Spinal cord (tissue), 9 donors: ENCODE measurements at regions not wholly inside any gene's neighbourhood (a gene's known extent, or its start where the extent isn't known, plus 50 kb on each side); places are given as distances from the start of the nearest gene placed in this dataset.

Experiments
- DNase-seq, 6 donors: peaks; one replicate each; pipeline versions ENCODE4 v3.0.0 to v3.0.0-alpha.2; 2013 to 2015; ENCODE audit warnings: low spot score in 6 of 6, low read depth in 4 of 6
- H3K27ac ChIP-seq: one replicate; pipeline ENCODE4 v1.5.1; 2013; ENCODE audit warnings: low read depth, low read length, control low read depth
- H3K27me3 ChIP-seq: one replicate; pipeline ENCODE4 v1.6.1; 2013; ENCODE audit warnings: low read length; ENCODE audit not compliant: control insufficient read depth, insufficient read depth
- H3K36me3 ChIP-seq: one replicate; pipeline ENCODE4 v1.6.1; 2013; ENCODE audit warnings: low read length; ENCODE audit not compliant: control insufficient read depth, insufficient read depth
- H3K4me1 ChIP-seq: one replicate; pipeline ENCODE4 v1.6.1; 2013; ENCODE audit warnings: low read length; ENCODE audit not compliant: control insufficient read depth, insufficient read depth
- H3K4me3 ChIP-seq: one replicate; pipeline ENCODE4 v1.5.1; 2013; ENCODE audit warnings: low read depth, low read length, control low read depth
- H3K9me3 ChIP-seq: one replicate; pipeline ENCODE4 v1.6.1; 2013; ENCODE audit warnings: low read length; ENCODE audit not compliant: control insufficient read depth, insufficient read depth
- WGBS: methylation state at CpG from one replicate; pipeline ENCODE4 v1.1.5; 2013; ENCODE audit warnings: missing lambda C conversion rate; ENCODE audit not compliant: insufficient coverage; 5-methylcytosine and 5-hydroxymethylcytosine counted together
- donor health status: healthy.

DNA sequence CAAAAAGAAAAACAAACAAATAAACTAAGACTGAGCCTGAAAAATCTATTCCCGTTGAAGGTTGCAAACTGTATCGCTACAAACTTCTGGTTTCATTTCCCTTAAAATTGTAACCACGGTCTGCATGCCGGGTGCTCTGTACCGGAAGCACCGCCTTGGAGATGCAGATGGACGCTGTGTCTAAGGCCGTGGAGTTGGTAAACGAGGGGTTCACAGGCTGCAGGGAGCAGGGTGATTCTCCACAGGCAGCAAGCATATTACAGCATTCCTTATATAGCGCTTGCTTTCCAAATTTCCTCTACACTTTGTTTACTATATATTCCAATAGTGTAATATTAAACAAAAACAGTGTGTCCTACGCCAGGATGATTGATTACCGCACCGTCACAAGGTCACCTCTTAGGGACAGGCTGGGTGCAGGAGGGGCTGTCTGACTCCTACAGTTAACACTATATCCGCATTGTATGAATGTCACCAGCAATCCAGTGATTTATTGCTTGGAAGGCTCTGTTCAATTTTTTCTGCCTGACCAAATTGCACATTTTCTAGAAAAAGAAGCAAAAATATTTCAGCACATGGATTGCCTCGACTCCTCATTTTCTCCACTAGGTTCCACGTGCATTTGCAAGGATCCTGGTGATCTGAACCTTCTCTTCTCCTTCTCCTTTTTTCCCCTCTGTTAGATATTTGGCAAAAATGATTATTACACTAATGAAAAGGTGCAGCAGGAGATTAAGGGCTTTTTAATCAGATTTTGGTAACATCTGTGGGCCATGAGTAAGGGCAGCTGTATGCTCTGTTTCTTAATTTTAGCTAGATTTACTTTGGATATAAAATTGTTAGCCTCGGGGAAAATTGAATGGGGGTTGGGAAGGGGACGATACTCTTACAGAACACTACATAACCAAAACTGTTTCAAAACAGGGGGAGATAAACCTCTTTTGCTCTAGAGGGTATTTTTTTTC is 325.8 kb upstream of the MGMT start:
- DNase-seq, result no peak
- no peaks in the 10 kb centered on the region for H3K36me3 ChIP-seq
- no peak overlapping the region for H3K4me3 ChIP-seq
- H3K27ac ChIP-seq, result no peak overlapping the region
- no peaks in the 10 kb centered on the region for H3K9me3 ChIP-seq
- H3K27me3 ChIP-seq, result no peaks in the 10 kb centered on the region
- H3K4me1 ChIP-seq, result peaks cover 2% of the 10 kb centered on the region
- WGBS, result 75% methylated on average over 3 of the region's 18 CpGs

DNA sequence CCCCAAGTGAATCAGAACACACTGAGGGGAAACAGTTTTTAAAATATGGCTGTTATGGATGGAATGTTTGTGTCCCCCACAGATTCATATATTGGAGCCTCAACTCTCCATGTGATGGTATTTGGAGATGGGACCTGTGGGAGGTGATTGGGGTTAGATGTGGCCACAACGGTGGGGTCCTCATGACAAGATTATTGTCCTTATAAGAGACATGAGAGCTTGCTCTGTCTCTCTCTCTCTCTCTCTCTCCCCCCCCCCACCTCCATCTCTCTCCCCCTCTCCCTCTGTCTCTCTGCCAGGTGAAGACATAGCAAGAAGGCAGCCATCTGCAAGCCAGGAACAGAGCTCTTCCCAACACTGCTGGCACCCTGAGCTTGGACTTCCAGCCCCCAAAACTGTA is 315.8 kb upstream of the MGMT start:
- Histone ChIP-seq H3K27me3 (no peaks in the 10 kb centered on the region), H3K4me3 (no peak overlapping the region), H3K27ac (no peak overlapping the region), H3K36me3 (no peaks in the 10 kb centered on the region), H3K9me3 (no peaks in the 10 kb centered on the region), H3K4me1 (no peaks in the 10 kb centered on the region)
- no peak for DNase-seq
- no CpG with 5 or more reads among the region's 1 CpG for WGBS

DNA sequence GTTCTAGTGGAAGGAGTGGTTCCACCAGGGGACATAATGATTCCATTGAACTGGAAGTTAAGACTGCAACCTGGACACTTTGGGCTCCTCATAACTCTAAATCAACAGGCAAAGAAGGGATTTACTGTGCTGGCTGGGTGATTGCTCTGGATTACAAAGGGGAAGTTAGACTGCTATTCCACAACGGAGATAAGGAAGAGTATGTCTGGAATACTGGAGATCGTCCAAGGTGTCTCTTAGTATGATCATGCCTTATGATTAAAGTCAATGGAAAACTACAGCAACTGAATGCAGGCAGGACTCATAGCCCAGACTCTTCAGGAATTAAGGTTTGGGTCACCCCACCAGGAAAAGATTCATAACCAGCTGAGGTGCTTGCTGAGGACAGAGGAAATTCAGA is 310.6 kb upstream of the MGMT start:
- no peaks in the 10 kb centered on the region for H3K4me1 ChIP-seq
- H3K27me3 ChIP-seq, result no peaks in the 10 kb centered on the region
- 93% methylated on average over 2 of the region's 2 CpGs for WGBS
- no peak overlapping the region for H3K4me3 ChIP-seq
- no peaks in the 10 kb centered on the region for H3K9me3 ChIP-seq
- DNase-seq, result no peak
- no peaks in the 10 kb centered on the region for H3K36me3 ChIP-seq
- H3K27ac ChIP-seq, result no peak overlapping the region

DNA sequence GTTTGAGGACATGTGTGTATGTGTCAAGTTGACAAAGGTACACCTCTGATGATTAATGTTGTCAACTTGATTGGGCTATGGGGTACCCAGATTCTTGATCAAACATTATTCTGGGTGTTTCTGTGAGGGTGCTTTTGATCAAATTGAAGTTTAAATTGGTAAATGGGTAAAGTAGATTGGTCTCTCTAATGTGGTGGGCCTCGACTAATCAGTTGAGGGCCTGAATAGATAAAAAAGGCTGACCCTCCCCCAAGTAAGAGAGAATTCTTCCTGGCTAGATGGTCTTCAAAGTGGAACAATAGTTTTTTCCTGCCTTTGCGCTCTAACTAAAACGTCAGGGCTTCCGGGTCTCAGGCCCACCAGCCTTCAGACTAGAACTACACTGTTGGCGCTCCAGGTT is 309.9 kb upstream of the MGMT start:
- 91% methylated on average over 5 of the region's 5 CpGs for WGBS
- Histone ChIP-seq H3K9me3 (no peaks in the 10 kb centered on the region), H3K36me3 (no peaks in the 10 kb centered on the region), H3K27ac (no peak overlapping the region), H3K4me3 (no peak overlapping the region), H3K4me1 (no peaks in the 10 kb centered on the region), H3K27me3 (no peaks in the 10 kb centered on the region)
- DNase-seq, result no peak

DNA sequence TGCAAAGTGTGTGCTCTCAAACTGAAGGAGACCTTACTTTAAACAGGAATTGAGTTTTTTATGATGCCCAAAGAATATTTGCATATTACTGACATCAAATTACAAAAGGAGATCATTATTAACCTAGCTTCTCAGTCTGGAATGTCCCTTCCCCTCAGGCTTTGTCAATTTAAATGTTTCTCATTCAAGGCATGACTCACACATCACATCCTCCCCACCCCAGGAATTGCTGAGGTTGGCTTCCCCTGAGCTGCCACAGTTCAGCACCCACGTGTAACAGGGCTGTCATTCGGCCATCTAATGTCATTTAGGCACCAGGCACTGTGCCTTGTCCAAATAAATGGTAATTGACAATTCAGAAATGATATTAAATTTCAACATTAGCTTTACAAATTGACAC is 305.9 kb upstream of the MGMT start:
- 54% methylated on average over 2 of the region's 2 CpGs for WGBS
- Histone ChIP-seq H3K27ac (no peak overlapping the region), H3K9me3 (no peaks in the 10 kb centered on the region)

DNA sequence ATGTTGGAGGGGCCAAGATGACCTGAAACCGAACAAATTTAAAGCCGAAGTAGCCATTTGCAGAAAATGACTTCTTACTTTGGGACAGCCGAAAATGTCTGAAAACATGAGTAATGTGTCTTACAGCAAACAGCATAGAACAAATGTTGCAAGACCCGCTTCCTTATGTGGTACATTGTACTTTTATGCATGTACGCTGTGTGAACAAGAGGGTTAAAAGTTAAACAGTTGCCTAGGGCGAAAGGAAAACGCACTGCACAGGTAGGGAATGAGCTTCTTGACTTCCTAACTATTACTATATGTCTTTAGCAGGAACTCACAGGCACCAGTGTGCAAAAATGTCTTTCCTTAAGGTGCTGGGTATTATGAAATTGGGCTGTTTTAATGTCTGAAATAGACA is 303.5 kb upstream of the MGMT start:
- 92% methylated on average over 3 of the region's 7 CpGs for WGBS
- Histone ChIP-seq H3K4me1 (no peaks in the 10 kb centered on the region), H3K27me3 (no peaks in the 10 kb centered on the region), H3K36me3 (no peaks in the 10 kb centered on the region), H3K4me3 (no peak overlapping the region), H3K9me3 (no peaks in the 10 kb centered on the region), H3K27ac (no peak overlapping the region)
- no peak for DNase-seq

More for the DNA sequence above, 305.9 kb upstream of the MGMT start:
- Histone ChIP-seq H3K4me1 (no peaks in the 10 kb centered on the region), H3K36me3 (no peaks in the 10 kb centered on the region), H3K27me3 (no peaks in the 10 kb centered on the region), H3K4me3 (no peak overlapping the region)
- DNase-seq, result no peak

DNA sequence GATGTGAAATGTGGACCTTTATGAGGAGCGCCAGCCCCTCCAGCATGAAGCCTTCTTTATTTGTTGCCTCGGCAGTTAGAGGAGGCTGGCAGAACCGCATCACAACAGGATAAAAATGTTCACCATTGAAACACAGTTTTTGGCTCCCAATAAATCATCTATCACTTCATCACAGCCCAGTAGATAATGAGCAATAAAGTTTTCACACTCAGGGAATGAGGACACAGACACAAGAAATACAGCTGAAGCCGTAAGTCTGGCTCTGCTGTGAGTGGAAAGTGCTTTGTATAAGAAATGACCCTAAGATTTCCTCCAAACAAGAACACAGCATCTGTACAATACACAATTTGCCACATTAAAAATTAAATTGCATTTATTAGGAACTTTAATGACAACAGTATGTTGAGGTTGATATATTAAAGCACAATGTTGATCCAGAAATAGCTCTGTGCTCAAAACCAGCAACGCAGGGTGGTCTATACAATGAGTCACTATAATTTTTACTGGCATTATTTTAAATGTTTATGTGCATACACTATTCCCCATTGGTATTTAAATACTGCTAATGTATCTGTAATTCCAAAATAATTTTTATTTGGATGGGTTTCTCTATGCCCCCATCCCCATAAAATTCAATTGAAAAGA is 301.8 kb upstream of the MGMT start:
- Histone ChIP-seq H3K27me3 (no peaks in the 10 kb centered on the region), H3K36me3 (no peaks in the 10 kb centered on the region), H3K4me3 (no peak overlapping the region), H3K4me1 (no peaks in the 10 kb centered on the region), H3K27ac (no peak overlapping the region), H3K9me3 (no peaks in the 10 kb centered on the region)
- WGBS, result no CpG with 5 or more reads among the region's 5 CpGs
- DNase-seq, result peak in 1 of 6 donors; percentile 57

DNA sequence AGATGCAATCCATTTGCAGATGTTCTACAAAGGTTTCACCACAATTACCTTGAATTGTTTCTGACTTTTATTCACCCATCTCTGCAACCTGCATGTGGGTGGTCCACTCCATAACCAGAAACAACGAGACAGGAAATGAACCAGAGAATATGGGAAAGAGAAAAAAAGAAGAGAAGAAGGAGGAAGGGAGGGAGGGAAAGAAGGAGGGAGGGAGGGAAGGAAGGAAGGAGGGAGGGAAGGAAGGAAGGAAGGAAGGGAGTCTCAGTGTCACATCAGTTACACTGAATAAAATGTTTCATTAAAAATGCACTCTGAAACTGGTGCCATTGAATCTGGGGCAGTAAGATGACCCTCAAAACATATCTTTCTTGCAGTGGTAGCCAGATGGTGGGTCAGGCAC is 301.3 kb upstream of the MGMT start:
- H3K4me1 ChIP-seq, result no peaks in the 10 kb centered on the region
- no peak overlapping the region for H3K27ac ChIP-seq
- no peaks in the 10 kb centered on the region for H3K9me3 ChIP-seq
- no peaks in the 10 kb centered on the region for H3K27me3 ChIP-seq
- no peak for DNase-seq
- WGBS, result 50% methylated on average over 1 of the region's 1 CpG
- H3K36me3 ChIP-seq, result no peaks in the 10 kb centered on the region
- no peak overlapping the region for H3K4me3 ChIP-seq

DNA sequence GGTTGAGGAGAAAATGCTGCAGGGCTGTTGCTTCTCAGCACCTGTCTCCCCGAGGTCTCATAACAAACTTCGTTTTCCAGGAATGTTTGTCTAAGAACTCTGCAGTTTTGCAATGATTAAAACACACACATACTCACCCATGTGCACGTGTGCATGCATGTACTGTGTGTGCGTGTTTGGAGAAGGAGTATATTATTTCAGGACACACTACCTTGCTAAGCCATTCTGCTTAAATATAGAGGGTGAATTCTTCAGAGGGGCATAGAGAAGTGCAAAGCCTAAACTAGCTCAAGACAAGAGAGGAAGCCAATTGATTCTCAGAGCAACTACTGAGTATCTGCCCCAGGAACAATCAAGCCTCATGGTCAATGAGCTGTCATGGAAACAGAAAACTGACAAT is 298.4 kb upstream of the MGMT start:
- H3K27ac ChIP-seq, result no peak overlapping the region
- no peaks in the 10 kb centered on the region for H3K4me1 ChIP-seq
- DNase-seq, result no peak
- WGBS, result no CpG with 5 or more reads among the region's 4 CpGs
- no peak overlapping the region for H3K4me3 ChIP-seq
- H3K36me3 ChIP-seq, result no peaks in the 10 kb centered on the region
- no peaks in the 10 kb centered on the region for H3K9me3 ChIP-seq
- H3K27me3 ChIP-seq, result no peaks in the 10 kb centered on the region

DNA sequence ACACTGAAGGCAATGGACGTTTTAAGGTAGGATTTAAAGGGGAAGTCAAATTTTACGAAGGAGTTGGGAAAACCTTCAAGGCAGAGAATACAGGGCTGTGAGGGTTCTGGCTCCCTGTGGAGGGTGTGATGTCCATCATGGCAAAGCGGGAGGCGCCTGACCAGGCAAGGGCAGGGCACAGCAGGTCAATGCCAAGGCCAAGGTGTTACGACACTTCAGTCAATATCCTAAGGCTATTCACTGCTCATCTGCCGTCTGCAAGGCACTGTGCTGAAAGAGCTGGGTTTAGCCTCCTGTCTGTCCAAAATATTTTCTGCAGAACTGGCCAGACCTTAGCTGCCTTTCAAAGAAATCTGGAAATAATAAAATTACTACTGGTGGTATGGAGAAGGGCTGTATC is 297.9 kb upstream of the MGMT start:
- DNase-seq, result no peak
- WGBS, result 70% methylated on average over 5 of the region's 6 CpGs
- no peak overlapping the region for H3K4me3 ChIP-seq
- H3K27me3 ChIP-seq, result no peaks in the 10 kb centered on the region
- H3K36me3 ChIP-seq, result no peaks in the 10 kb centered on the region
- no peak overlapping the region for H3K27ac ChIP-seq
- H3K4me1 ChIP-seq, result no peaks in the 10 kb centered on the region
- H3K9me3 ChIP-seq, result no peaks in the 10 kb centered on the region
